Thyroid gland (tissue), 4 donors: ENCODE measurements at regions not wholly inside any gene's neighbourhood (a gene's known extent, or its start where the extent isn't known, plus 50 kb on each side); places are given as distances from the start of the nearest gene placed in this dataset.

Source experiments
- DNase-seq, 2 donors: peaks; one replicate each; pipeline ENCODE4 v3.0.0-alpha.2; 2019
- H3K27ac ChIP-seq, 3 donors: fragments of 200-600 bp; sonication (generic); 1 replicate in 2 of 3; 2 replicates in 1 of 3; pipeline ENCODE4 v1.5.1; 2016 to 2019; ENCODE audit warnings: mild to moderate bottlenecking in 1 of 3, moderate library complexity in 1 of 3
- H3K27me3 ChIP-seq: fragments of 200-600 bp; sonication (generic); one replicate; pipeline ENCODE4 v1.5.1; 2019
- H3K36me3 ChIP-seq, 2 donors: fragments of 200-600 bp; sonication (generic); one replicate each; pipeline ENCODE4 v1.5.1; 2016 to 2019
- H3K4me1 ChIP-seq, 2 donors: fragments of 200-600 bp; sonication (generic); one replicate each; pipeline ENCODE4 v1.5.1; 2017 to 2019
- H3K4me3 ChIP-seq, 3 donors: fragments of 200-600 bp; sonication (generic); replicated peaks in 1 of 3; 1 replicate in 2 of 3; 2 replicates in 1 of 3; pipeline ENCODE4 v1.5.1; 2016; ENCODE audit warnings: mild to moderate bottlenecking in 1 of 3
- H3K9me3 ChIP-seq: fragments of 200-600 bp; sonication (generic); one replicate; pipeline ENCODE4 v1.5.1; 2017
- POLR2A ChIP-seq, 2 donors: fragments of 450-650 bp; IDR thresholded peaks; one replicate each; pipeline ENCODE4 v1.6.1; 2017; ENCODE audit warnings: antibody characterized with exemption in 2 of 2, mild to moderate bottlenecking in 2 of 2, moderate library complexity in 1 of 2
- WGBS, 2 donors: methylation state at CpG; one replicate each; pipeline ENCODE4 v1.1.5; 2017; 5-methylcytosine and 5-hydroxymethylcytosine counted together
- intact Hi-C: fragments of 100-400 bp; cut with DNase I; formaldehyde crosslinking; loops from one replicate; pipeline ENCODE4 v1.15.1; 2023
- TF ChIP-seq, protein P1 (sequence below), 6 experiments: fragments of 200-600 bp in 3 of 6; fragments of 450-650 bp in 3 of 6; sonication (generic) in 3 of 6; IDR thresholded peaks; one replicate each; pipeline ENCODE4 v1.5.1; 2016 to 2019; ENCODE audit warnings: antibody characterized with exemption in 6 of 6, mild to moderate bottlenecking in 2 of 6, inconsistent platforms in 1 of 6, moderate library complexity in 1 of 6

DNA sequence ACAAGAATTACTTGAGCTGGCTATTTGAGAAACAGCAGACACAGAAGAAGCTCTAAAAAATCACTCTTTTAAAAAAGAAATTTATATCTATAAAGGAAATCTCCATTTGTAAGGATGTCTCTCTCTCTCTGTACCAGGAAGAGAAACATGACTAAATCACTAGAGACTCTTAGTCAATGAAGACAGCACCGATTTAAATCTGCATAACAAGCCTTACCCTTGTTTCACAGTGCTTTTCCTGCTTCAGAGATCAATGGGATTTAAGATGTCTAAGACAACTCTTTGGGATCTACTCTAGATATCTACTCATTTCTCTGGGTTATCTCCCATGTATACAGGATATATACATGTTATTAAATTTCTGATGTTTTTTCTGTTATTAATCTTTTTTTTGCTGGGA, 359.2 kb upstream of the RND3 start:
- H3K4me1 ChIP-seq = no peaks in the 10 kb centered on the region
- no peak for TF ChIP-seq POLR2A (IDR thresholded peaks at IDR 0.05)
- TF ChIP-seq, protein P1, sequence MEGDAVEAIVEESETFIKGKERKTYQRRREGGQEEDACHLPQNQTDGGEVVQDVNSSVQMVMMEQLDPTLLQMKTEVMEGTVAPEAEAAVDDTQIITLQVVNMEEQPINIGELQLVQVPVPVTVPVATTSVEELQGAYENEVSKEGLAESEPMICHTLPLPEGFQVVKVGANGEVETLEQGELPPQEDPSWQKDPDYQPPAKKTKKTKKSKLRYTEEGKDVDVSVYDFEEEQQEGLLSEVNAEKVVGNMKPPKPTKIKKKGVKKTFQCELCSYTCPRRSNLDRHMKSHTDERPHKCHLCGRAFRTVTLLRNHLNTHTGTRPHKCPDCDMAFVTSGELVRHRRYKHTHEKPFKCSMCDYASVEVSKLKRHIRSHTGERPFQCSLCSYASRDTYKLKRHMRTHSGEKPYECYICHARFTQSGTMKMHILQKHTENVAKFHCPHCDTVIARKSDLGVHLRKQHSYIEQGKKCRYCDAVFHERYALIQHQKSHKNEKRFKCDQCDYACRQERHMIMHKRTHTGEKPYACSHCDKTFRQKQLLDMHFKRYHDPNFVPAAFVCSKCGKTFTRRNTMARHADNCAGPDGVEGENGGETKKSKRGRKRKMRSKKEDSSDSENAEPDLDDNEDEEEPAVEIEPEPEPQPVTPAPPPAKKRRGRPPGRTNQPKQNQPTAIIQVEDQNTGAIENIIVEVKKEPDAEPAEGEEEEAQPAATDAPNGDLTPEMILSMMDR (IDR thresholded peaks at IDR 0.05) = no peak
- intact Hi-C loops = no loop called here

DNA sequence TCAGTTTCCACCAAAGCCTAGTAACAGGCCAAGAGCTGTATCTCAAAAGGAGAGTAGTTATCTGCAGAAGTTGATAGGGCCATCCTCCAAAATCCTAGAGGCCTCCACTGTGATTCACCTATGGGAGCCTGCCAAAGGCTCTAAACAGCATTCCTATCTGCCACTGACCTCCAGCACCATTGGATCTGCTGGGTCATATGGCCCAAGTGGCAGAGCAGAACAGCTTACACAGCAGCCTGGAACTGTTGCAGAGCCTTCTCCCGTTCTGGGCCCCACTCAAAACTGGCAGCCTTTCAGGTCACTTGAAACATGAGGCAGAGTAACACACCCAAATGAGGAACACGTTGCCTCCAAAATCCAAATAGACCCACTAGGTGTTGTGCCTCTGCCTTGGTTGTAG, 345.2 kb upstream of the RND3 start:
- Histone ChIP-seq H3K9me3 (no peaks in the 10 kb centered on the region), H3K27me3 (no peaks in the 10 kb centered on the region), H3K36me3 (no peaks in the 10 kb centered on the region), H3K4me3 (no peak overlapping the region), H3K27ac (no peak overlapping the region), H3K4me1 (no peaks in the 10 kb centered on the region)
- 58% methylated on average over 2 of the region's 2 CpGs; no CpG with 5 or more reads in 1 of the 2 donors for WGBS, 2 donors
- no peak for DNase-seq
- intact Hi-C loops = no loop called here
- TF ChIP-seq POLR2A (IDR thresholded peaks at IDR 0.05) = no peak
- TF ChIP-seq, protein P1 (IDR thresholded peaks at IDR 0.05) = no peak

More for the DNA sequence above, 359.2 kb upstream of the RND3 start:
- H3K27ac ChIP-seq = no peak overlapping the region
- H3K36me3 ChIP-seq = no peaks in the 10 kb centered on the region
- no peaks in the 10 kb centered on the region for H3K9me3 ChIP-seq
- 46 to 50% methylated on average over 1 of the region's 1 CpG for WGBS, 2 donors
- H3K4me3 ChIP-seq = no peak overlapping the region
- no peaks in the 10 kb centered on the region for H3K27me3 ChIP-seq
- no peak for DNase-seq

DNA sequence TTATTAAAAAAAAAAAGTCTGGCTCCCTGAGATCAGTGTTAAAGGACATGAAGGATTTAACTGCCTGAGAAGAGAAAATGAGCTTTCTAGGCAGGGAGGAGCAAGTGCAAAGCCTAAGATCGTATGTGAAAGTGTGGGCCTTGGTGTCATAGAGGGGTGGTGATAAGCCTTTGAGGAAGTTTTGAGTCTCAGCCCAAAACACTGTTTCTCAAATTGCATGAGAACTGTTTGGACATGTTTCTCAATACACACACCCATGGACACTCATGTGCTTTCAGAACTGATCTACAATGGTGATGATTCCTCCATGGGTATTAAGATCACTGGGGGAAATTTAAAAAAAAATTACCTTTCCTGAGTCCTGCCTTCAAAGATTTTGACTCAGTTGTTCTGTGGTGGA, 336.7 kb upstream of the RND3 start:
- no peak overlapping the region for H3K4me3 ChIP-seq
- H3K9me3 ChIP-seq = no peaks in the 10 kb centered on the region
- H3K4me1 ChIP-seq = no peaks in the 10 kb centered on the region
- WGBS, 2 donors = 0% methylated on average over 1 of the region's 1 CpG
- H3K27ac ChIP-seq = no peak overlapping the region
- no peak for DNase-seq
- H3K36me3 ChIP-seq = no peaks in the 10 kb centered on the region
- intact Hi-C loops = no loop called here
- TF ChIP-seq, protein P1 (IDR thresholded peaks at IDR 0.05) = no peak
- no peak for TF ChIP-seq POLR2A (IDR thresholded peaks at IDR 0.05)
- H3K27me3 ChIP-seq = no peaks in the 10 kb centered on the region

DNA sequence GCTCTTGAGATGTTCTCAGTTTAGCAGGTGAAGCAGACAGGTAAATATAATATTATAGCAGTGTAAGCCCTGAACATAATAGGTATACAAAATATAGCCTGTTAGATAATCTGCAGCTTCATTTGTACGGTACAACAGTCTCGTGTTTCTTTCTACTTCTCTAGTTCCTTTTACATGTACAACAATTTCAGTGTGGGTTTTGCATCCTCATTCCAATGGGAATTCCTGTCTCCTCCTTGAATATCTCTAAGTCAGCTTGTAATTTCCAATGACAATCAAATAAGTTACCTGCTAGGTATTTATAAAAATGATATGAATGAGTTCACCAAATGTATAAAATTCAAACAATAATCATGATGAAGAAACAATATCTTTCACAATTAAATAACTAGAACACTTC, 330.0 kb upstream of the RND3 start:
- Histone ChIP-seq H3K4me1 (no peaks in the 10 kb centered on the region), H3K27me3 (no peaks in the 10 kb centered on the region), H3K36me3 (no peaks in the 10 kb centered on the region), H3K9me3 (no peaks in the 10 kb centered on the region), H3K4me3 (no peak overlapping the region), H3K27ac (no peak overlapping the region)
- WGBS, 2 donors = 95 to 96% methylated on average over 2 of the region's 2 CpGs
- TF ChIP-seq, protein P1 (IDR thresholded peaks at IDR 0.05) = no peak
- no peak for TF ChIP-seq POLR2A (IDR thresholded peaks at IDR 0.05)
- DNase-seq = no peak
- intact Hi-C loops = no loop called here

DNA sequence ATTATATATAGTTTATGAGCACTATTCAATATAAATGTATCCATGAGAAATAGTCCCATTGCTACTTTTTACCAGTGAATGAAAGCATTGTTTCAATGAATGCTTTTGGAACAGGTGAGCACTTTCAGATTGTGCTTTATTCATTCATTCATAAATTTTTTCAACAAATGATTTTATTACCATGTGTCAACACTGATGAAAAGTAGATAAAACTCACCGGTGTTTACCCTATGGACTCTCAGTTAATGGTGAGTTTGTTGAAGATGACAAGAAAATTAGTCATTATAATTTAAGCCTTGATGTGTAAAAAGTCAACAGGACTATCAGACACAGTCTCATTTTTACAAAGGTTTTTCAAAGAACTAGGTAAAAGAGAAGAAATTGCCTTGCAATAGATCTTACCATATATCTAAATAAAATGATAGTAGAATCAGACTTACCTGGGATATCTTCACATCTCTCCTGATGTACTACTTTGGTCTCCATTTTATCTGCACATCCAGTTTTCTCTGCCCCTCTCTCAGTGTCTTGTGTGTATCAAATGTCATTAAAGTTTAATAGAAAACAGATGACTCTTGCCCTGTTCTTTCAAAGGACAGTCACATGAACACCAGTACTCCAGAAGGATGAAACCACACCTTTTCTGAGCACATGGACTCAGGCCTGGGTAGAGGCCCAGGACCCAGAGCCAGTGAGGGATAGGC, 325.3 kb upstream of the RND3 start:
- DNase-seq = no peak
- WGBS, 2 donors = 83 to 87% methylated on average over 1 of the region's 1 CpG
- intact Hi-C loops = no loop called here
- Histone ChIP-seq H3K36me3 (no peaks in the 10 kb centered on the region), H3K4me3 (no peak overlapping the region), H3K27ac (no peak overlapping the region), H3K9me3 (no peaks in the 10 kb centered on the region), H3K4me1 (no peaks in the 10 kb centered on the region), H3K27me3 (no peaks in the 10 kb centered on the region)
- TF ChIP-seq POLR2A (IDR thresholded peaks at IDR 0.05) = no peak
- TF ChIP-seq, protein P1 (IDR thresholded peaks at IDR 0.05) = no peak
